BLaER1 (cell line): ENCODE measurements at regions not wholly inside any gene's neighbourhood (a gene's known extent, or its start where the extent isn't known, plus 50 kb on each side); places are given as distances from the start of the nearest gene placed in this dataset.

Experiments
- H3K27ac ChIP-seq: shearing (Covaris generic); formaldehyde crosslinking; 2 replicates; pipeline ENCODE4 v1.8.1; 2022
- H3K27me3 ChIP-seq: shearing (Covaris generic); formaldehyde crosslinking; 2 replicates; pipeline ENCODE4 v1.8.1; 2022
- H3K36me3 ChIP-seq: shearing (Covaris generic); formaldehyde crosslinking; 2 replicates; pipeline ENCODE4 v1.8.1; 2022
- H3K4me1 ChIP-seq: shearing (Covaris generic); formaldehyde crosslinking; 2 replicates; pipeline ENCODE4 v1.8.1; 2022
- H3K4me2 ChIP-seq: shearing (Covaris generic); formaldehyde crosslinking; 2 replicates; pipeline ENCODE4 v1.8.1; 2022
- H3K4me3 ChIP-seq: shearing (Covaris generic); formaldehyde crosslinking; 2 replicates; pipeline ENCODE4 v1.8.1; 2022
- H3K9ac ChIP-seq: shearing (Covaris generic); formaldehyde crosslinking; 2 replicates; pipeline ENCODE4 v1.8.1; 2022
- H3K9me3 ChIP-seq: shearing (Covaris generic); formaldehyde crosslinking; 2 replicates; pipeline ENCODE4 v1.8.1; 2022
- H4K20me1 ChIP-seq: shearing (Covaris generic); formaldehyde crosslinking; 2 replicates; pipeline ENCODE4 v1.8.1; 2022
- Cebpa-rat ChIP-seq: shearing (Covaris generic); IDR thresholded peaks from 2 replicates; pipeline ENCODE4 v1.8.1; 2022

DNA sequence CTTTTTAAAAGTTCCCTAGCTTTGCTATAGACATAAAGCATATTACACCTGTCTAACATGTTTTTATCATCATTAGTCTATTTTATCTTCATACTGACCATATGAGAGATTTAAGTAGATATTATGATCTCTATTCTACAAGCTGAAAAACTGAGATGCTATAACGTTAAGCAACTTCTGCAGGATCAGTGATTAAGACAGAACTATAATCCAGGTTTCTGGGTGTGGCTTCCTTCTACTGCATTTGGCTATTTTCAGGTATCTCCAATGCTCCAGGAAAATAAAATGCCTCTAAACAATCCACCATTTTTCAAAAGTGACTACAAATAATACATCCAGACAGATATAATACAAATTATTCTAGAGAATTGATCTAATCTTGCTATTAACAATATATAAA is 53.4 kb downstream of the RGS2 start:
- Histone ChIP-seq H3K27ac (no peak overlapping the region), H4K20me1 (no peaks in the 10 kb centered on the region), H3K9me3 (no peaks in the 10 kb centered on the region), H3K36me3 (no peaks in the 10 kb centered on the region), H3K4me2 (no peak overlapping the region), H3K4me1 (peaks cover 11% of the 10 kb centered on the region), H3K9ac (no peak overlapping the region), H3K27me3 (no peaks in the 10 kb centered on the region), H3K4me3 (no peak overlapping the region)
- no peak for TF ChIP-seq Cebpa-rat

DNA sequence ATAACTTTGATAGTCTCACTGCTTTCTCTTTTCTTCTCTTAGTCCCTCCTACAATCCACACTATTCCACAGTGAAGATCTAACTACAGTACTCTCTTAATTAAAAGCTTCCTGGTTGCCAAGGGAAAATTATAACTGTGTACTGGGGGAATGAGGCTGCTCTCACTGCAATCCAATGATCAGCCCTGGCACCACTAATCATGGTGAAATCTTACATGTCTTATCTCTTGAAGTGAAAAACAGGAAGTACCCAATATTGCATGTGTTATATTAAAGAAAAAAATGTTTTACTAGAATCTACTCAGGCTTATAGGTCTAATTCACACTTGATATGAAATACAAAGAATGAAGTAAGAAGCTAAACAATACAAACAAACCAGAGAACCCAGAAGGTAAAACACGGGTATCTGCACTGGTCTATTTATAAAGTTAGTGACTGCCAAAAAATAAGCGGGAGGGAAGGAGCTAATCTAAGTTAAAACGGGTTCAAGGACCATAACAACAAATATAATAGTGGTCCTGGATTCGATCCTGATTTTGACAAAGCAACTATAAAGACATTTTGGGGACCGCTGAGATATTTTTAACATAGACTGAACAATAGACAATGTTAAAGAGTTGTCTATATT is 57.5 kb downstream of the RGS2 start:
- Histone ChIP-seq H3K36me3 (no peaks in the 10 kb centered on the region), H3K27me3 (no peaks in the 10 kb centered on the region), H4K20me1 (no peaks in the 10 kb centered on the region), H3K27ac (no peak overlapping the region), H3K4me1 (no peaks in the 10 kb centered on the region), H3K4me3 (no peak overlapping the region), H3K9me3 (no peaks in the 10 kb centered on the region; the same call in 1 of the 2 replicates), H3K4me2 (no peak overlapping the region), H3K9ac (no peak overlapping the region)
- TF ChIP-seq Cebpa-rat: no peak

DNA sequence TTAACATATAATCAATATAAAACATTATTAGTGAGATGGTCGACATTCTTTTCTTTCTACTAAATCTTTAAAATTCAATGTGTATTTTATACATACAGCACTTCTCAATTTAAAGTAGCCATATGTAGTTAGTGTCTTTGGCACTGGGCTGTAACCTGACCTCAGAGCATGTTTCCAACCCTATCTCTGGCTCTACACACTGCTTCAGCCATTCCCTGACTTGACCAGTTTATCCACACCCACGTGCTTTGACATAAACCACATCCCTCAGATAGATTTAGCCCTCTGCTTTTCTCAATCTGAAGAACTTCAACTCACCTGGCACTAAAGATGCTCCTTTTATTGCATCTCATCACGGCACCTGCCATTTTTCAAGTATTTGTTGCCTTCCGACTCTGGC is 58.3 kb downstream of the RGS2 start:
- no peak overlapping the region for H3K4me2 ChIP-seq
- H3K9ac ChIP-seq: no peak overlapping the region
- no peak overlapping the region for H3K4me3 ChIP-seq
- H3K9me3 ChIP-seq: peaks cover 4% of the 10 kb centered on the region; the same call in 1 of the 2 replicates
- H3K27ac ChIP-seq: no peak overlapping the region
- no peaks in the 10 kb centered on the region for H3K4me1 ChIP-seq
- no peaks in the 10 kb centered on the region for H3K27me3 ChIP-seq
- no peaks in the 10 kb centered on the region for H4K20me1 ChIP-seq
- H3K36me3 ChIP-seq: no peaks in the 10 kb centered on the region
- no peak for TF ChIP-seq Cebpa-rat

DNA sequence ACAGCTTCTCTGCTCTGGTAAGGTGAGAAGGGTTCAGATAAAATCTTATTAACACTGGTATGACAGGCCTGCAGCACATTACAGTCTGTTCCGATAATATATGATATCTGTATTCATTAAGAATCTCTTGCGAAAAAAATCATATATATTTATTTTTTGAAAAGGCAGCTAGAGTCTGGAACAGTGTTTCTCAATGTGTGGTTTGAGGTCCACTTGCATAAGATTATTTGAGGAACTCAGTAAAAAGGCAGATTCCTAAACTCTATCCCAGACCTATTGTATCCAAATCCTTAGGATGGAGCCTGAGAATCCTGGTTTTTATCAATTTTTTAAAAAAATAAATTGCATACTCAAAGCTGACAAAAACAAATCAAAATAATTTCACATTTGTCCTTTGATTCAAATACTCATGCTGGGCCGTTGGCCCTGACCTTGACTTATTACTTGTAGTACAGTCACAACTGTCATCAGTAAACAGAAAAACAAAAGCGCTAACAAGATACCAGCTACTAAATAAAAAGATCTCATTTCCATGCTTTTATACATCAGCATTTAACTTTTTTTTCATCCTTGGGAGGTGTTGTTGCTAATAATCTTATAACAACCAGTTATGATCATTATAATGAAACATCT is 60.6 kb downstream of the RGS2 start:
- Histone ChIP-seq H3K9ac (no peak overlapping the region), H3K9me3 (peaks cover 4% of the 10 kb centered on the region; the same call in 1 of the 2 replicates), H3K4me1 (no peaks in the 10 kb centered on the region), H4K20me1 (no peaks in the 10 kb centered on the region), H3K27me3 (no peaks in the 10 kb centered on the region), H3K27ac (no peak overlapping the region), H3K36me3 (no peaks in the 10 kb centered on the region), H3K4me2 (no peak overlapping the region), H3K4me3 (no peak overlapping the region)
- no peak for TF ChIP-seq Cebpa-rat

DNA sequence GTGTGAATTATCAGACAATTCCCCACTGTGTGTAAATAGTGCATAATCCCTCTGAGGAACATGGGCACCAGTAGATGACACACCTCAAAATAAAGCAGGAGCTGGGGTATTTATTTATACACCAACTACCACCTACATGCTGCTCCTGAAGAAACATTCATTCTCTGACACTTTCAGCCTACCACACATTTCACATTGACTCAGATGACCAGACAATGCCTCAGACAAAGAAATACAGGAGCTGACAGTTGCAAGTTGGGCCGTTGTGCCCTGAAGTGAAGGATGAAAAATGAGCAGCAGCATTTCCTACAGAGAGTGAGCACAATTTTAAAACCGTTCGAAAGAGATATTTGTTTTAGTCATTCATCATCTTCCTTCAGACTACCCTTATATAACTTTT is 63.2 kb downstream of the RGS2 start:
- Histone ChIP-seq H4K20me1 (no peaks in the 10 kb centered on the region), H3K9me3 (peaks cover 4% of the 10 kb centered on the region; the same call in 1 of the 2 replicates)
- TF ChIP-seq Cebpa-rat: no peak

DNA sequence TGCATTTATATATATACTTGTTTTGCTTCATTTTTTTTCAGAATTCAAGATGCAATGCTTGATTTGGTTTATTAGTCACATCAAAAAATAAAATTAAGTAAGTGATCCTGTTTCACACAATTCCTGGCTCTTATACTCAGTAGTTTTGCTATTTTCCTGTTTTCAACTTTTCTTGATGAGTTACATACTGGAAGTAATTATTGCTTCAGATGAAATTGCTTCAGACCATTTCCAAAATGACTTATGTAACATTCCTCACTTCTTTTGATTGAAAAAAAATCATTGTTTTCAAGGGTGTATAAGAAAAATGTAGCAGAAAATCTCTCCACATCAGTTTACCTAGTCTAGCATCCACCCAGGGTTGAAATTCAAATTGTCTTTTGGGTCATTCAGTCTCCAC is 65.0 kb downstream of the RGS2 start:
- no peaks in the 10 kb centered on the region for H3K27me3 ChIP-seq
- H3K9me3 ChIP-seq: peaks cover 4% of the 10 kb centered on the region; the same call in 1 of the 2 replicates
- H3K9ac ChIP-seq: no peak overlapping the region
- no peak for TF ChIP-seq Cebpa-rat
- H3K4me2 ChIP-seq: no peak overlapping the region
- no peak overlapping the region for H3K4me3 ChIP-seq
- no peaks in the 10 kb centered on the region for H4K20me1 ChIP-seq
- no peaks in the 10 kb centered on the region for H3K4me1 ChIP-seq
- no peaks in the 10 kb centered on the region for H3K36me3 ChIP-seq
- H3K27ac ChIP-seq: no peak overlapping the region

More for the DNA sequence above, 63.2 kb downstream of the RGS2 start:
- H3K36me3 ChIP-seq: no peaks in the 10 kb centered on the region
- no peak overlapping the region for H3K9ac ChIP-seq
- no peaks in the 10 kb centered on the region for H3K27me3 ChIP-seq
- no peaks in the 10 kb centered on the region for H3K4me1 ChIP-seq
- H3K4me2 ChIP-seq: no peak overlapping the region
- H3K4me3 ChIP-seq: no peak overlapping the region
- H3K27ac ChIP-seq: no peak overlapping the region

DNA sequence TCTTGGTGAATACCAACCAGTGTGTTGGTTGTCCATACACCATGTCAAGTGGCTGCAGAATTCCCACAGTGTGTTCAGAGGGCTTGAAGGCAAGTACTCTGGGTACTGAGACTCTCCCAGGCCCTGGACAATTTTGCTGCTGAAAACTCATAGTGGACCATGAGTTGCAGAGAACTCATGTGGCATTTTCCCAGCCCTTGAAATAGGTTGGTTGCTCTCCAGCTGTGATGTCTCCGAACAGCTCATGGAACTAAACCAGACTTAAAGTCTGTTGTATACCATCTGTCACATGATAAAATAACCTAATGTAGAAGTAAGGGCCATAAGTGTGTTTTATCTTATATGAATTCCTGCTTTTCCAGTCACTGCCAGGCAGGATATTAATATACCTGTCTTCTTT is 67.8 kb downstream of the RGS2 start:
- Histone ChIP-seq H3K36me3 (no peaks in the 10 kb centered on the region), H4K20me1 (no peaks in the 10 kb centered on the region), H3K27ac (no peak overlapping the region), H3K4me3 (no peak overlapping the region), H3K9me3 (peaks cover 1% of the 10 kb centered on the region; the same call in 1 of the 2 replicates), H3K4me1 (no peaks in the 10 kb centered on the region), H3K27me3 (no peaks in the 10 kb centered on the region), H3K9ac (no peak overlapping the region), H3K4me2 (no peak overlapping the region)
- TF ChIP-seq Cebpa-rat: no peak

DNA sequence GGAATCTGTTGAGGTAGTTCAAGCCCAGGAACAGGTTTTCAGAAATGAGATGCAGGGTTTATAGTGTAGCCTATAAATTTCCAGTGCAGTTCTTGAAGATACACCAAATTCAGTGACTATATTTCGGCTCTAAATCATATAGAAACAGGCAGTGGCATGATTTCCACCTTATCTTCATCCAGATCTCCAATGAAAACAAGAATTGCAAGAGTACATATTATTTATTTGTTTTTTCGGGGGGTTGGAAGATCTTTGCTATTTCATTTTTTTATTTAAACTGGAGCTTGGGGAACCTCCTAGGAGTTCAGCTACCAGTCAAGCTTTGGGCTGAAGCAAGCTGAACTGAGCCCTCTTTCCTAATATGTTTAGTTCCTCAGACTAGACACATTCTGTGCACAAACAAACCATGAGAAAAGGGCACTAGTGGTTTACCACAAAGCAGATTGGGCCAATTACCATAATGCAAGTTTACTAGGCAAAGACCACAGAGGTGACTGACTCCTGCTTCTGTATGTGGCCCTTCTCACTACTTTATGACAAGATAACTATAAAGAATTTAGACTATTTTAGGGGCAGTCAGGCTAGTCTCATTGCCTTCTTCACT is 68.5 kb downstream of the RGS2 start:
- Histone ChIP-seq H3K4me1 (no peaks in the 10 kb centered on the region), H4K20me1 (no peaks in the 10 kb centered on the region), H3K4me3 (no peak overlapping the region), H3K9ac (no peak overlapping the region), H3K4me2 (no peak overlapping the region), H3K36me3 (no peaks in the 10 kb centered on the region), H3K27me3 (no peaks in the 10 kb centered on the region), H3K9me3 (no peaks in the 10 kb centered on the region), H3K27ac (no peak overlapping the region)
- TF ChIP-seq Cebpa-rat: no peak

DNA sequence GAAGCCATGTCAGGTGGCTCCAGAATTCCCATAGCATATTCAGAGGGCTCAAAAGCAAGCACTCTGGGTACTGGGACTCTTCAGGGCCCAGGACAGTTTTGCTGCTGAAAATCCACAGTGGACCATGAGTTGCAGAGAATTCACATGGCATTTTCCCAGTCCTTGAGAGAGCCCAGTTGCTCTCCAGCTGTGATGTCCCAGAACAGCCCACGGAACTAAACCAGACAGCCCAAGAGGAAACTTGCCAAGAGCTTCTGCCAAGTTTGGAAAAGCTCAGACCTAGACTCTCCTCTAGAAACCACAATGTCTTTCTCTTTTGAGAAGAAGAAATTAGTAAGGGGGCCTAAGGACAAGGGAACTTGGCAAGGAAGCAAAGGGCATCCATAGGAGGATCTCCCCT is 69.4 kb downstream of the RGS2 start:
- H3K4me3 ChIP-seq: no peak overlapping the region
- no peaks in the 10 kb centered on the region for H3K9me3 ChIP-seq
- no peak for TF ChIP-seq Cebpa-rat
- H3K27ac ChIP-seq: no peak overlapping the region
- no peaks in the 10 kb centered on the region for H4K20me1 ChIP-seq
- H3K36me3 ChIP-seq: no peaks in the 10 kb centered on the region
- H3K27me3 ChIP-seq: no peaks in the 10 kb centered on the region
- H3K9ac ChIP-seq: no peak overlapping the region
- H3K4me2 ChIP-seq: no peak overlapping the region
- no peaks in the 10 kb centered on the region for H3K4me1 ChIP-seq

DNA sequence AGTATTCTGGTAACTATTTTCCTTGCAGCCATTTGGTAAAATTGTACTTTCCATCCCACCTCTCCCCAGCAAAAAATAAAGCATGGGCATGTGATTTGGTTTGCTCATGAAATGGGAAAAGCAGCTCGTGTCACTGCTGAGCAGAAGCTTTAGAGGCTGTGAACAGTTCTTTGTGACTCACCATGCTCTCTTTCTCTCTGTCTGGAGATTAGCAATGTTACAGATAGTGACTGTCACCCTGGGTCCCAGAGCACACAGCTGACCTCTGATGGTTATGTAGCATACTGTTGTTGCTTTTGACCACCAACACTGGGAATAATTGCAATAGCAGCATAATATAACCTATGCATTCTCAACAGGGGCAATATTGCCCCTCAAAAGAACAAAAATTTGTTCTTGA is 70.6 kb downstream of the RGS2 start:
- H3K4me1 ChIP-seq: peaks cover 11% of the 10 kb centered on the region
- H3K9ac ChIP-seq: no peak overlapping the region
- no peaks in the 10 kb centered on the region for H3K36me3 ChIP-seq
- H4K20me1 ChIP-seq: no peaks in the 10 kb centered on the region
- no peak overlapping the region for H3K27ac ChIP-seq
- H3K9me3 ChIP-seq: no peaks in the 10 kb centered on the region
- no peak overlapping the region for H3K4me3 ChIP-seq
- no peak overlapping the region for H3K4me2 ChIP-seq
- no peak for TF ChIP-seq Cebpa-rat
- no peaks in the 10 kb centered on the region for H3K27me3 ChIP-seq
